Right ventricle myocardium superior (tissue), 1 donor: ENCODE measurements at regions not wholly inside any gene's neighbourhood (a gene's known extent, or its start where the extent isn't known, plus 50 kb on each side); places are given as distances from the start of the nearest gene placed in this dataset.

Experiments
- ATAC-seq: fragments of 200-7000 bp; cut with Tn5 transposase; one replicate; pipeline ENCODE4 v1.9.1; 2020; ENCODE audit warnings: mild to moderate bottlenecking; ENCODE audit not compliant: poor library complexity
- DNase-seq: peaks from one replicate; pipeline ENCODE4 v3.0.0-alpha.2; 2020
- intact Hi-C: fragments of 100-400 bp; cut with DNase I; formaldehyde crosslinking; loops from one replicate; pipeline ENCODE4 v1.11.2; 2022
- donor health status: DM: no; HTN: yes; CAD: no; lungs with severe emphysema.

DNA sequence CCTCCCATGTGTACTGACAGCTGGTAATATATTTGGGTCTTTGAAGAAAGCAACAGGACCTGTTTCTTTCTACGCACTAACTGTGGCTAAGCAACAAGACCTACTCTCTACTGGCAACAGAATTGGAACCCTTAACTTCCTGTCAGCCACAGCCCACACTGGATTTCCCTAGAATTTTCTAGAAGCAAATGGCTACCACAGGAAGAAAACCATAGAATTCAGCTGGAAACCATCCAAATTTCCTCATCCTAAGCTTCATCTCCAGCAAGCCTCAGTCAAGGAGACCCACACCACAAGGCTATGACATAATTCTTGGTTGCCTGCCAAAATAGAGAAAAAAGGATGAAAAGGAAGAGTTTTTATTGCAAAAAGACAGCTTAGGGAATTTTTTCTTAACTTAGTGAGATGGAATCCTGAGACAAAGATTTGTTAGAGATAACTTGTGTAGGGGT, 171.8 kb upstream of the TNC start:
- ATAC-seq (peak; percentile 45), DNase-seq (no peak)
- intact Hi-C loops: no loop called here

DNA sequence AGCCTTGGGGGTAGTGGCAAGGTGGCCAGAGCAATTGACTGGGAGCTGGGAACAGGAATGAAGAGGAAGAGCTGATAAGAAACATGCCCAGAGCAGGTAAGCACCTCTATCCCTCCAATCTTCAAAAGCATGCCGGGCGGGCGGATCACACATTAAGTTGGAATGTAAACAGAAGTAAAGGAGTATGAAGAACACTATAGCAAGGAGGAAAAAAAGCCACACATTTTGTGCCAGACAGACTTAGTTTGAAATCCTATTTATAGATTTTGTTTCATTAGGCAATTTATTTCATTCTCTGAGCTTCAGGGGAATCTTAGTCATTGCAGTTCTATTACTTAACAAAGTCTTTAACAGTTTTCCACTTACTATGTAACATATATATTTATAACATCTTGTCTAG, 173.9 kb upstream of the TNC start:
- DNase-seq: no peak
- ATAC-seq: no peak
- intact Hi-C loops: no loop called here

DNA sequence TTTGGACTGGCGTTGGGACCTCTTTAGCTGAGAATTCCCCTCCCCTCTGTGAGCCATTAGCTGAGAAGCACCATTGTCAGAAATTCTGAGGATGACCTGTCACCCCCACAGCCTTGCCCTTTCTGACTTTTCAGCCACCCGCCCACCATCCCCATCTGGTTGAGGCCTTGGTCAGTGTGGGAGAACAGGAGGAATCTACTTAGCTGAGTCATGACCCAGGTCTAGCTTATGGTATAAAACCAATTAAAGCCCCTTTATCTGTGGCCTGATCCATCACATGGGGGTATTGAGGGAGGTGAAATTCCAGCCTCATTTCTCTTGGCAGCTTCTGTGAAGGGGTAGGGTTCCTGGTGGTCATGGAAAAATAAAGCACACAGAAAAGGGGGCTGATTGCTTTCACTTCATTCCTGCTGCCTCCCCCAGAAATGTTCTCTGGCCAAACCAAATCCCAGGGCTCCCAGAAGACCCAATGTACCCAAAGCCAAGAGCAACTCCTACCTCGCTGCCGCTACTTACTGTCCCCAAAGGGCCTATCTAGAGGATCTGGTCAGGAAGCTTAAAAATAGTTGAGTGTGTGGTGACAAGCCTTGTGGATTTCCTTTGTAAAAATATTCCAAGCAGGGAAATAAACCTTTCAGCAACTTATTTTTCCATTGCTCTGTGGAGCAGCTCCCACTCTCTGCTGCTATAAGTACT, 174.8 kb upstream of the TNC start:
- no peak for DNase-seq
- intact Hi-C loops: no loop called here
- ATAC-seq: no peak

DNA sequence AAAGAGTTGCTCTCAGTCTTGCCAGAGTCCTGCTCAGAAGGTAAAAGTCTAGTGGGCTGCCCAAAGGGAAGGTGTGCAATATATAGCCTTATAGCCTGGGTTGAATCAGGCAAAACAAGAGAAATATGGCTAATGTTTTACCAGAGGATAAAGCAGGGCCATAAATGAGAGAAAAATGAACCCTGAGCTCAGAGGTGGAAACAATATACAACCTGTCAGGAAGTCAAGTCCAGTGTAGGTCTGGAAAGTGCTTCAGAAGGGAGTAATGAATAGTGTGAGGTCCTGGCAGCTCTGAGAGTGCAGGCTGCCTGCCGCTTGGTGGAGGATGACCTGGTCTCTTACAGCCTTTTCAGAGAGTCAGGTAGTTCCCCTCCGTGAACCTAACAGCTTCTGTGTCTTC, 177.8 kb upstream of the TNC start:
- intact Hi-C loops: no loop called here
- ATAC-seq (no peak), DNase-seq (no peak)

DNA sequence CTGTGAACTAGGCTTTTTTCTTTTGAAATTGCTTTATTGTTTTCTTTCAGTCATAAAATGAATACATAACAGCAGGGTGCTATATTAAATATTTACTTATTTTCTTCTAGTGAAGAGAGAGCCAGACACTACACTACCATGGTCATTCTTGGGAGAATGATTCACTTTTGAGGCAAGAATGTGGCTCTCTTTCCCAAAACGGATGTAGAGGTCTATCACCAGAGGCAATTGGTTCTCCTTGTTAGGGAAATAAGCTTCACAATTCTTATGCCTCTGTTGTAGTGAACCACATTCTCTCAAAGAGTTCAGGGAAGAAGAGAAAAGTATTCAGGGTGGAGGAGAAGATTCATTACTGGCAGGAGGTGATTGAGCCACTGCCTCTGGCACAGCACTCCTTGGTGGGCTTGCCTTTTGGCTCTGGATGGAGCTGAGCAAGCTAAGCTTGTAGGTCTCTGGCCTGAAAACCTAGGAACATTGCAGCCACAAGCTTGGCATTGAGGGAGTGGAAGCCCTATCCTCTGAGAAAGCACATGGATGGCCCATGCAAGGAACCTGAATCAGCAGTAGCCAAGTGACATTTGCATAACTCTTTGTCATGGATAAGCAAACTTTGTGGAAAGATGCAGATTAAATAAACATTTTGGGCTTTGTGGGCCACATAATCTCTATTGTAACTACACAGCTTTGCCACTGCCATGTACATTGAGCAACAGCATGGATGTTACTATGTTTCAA, 179.0 kb upstream of the TNC start:
- intact Hi-C loops: no loop called here

DNA sequence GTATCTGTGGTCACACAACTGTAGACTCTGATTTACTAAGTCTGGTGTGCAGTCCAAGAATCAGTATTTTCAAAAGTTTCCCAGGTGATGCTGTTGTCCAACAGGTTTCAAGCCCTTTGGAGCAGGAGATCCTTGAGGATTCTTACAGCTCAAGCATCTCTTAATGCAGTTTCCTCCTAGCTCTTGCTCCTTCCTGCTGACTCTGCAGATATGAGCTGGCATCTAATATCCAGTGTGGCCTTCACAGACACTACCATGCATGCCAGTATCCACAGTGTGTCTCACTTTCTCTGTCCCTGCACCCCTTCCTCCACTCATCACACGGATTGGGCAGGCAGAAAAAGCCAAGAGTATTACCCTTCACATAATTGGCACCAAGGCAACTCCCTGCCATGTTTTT, 182.2 kb upstream of the TNC start:
- intact Hi-C loops: no loop called here
- ATAC-seq (no peak), DNase-seq (no peak)

More for the DNA sequence above, 179.0 kb upstream of the TNC start:
- no peak for ATAC-seq
- DNase-seq: no peak

DNA sequence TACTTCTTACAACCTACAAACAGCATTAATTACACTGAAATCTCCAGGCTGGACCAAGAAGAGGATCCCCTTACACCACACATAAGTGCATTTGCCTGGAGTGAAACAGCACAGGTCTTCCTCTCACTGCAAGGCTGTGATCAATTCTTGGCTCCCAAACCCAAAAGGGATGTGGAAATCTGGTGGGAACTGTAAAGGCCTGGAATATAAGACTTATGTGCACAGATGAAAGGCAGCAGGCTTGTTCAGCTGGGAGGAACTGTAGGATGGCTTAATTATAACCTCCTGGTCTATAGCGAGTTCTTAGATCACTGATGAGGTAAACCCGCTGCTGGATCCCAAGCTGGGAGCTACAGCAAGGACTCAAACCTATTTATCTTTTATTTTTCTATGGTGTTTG, 182.9 kb upstream of the TNC start:
- no peak for DNase-seq
- no peak for ATAC-seq
- intact Hi-C loops: no loop called here

DNA sequence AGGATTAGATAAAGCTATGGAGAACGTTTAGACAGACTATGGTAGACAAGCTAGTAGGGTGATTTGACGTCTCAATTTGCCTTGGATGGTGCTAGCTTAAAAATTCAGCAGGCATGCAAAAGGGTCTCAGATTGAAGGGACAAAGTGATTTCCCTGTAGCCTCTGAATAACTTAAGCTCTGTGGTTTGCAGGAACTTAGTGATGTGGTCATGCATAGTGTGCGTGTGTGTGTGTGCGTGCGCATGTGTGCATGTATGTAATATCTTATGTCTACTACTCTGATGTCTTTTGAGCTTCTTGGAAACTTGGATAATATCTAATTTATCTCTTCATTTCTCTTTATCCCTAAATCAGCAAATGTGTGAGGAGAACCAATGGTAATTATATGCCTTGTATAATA, 183.6 kb upstream of the TNC start:
- DNase-seq: no peak
- ATAC-seq: no peak
- intact Hi-C loops: no loop called here

DNA sequence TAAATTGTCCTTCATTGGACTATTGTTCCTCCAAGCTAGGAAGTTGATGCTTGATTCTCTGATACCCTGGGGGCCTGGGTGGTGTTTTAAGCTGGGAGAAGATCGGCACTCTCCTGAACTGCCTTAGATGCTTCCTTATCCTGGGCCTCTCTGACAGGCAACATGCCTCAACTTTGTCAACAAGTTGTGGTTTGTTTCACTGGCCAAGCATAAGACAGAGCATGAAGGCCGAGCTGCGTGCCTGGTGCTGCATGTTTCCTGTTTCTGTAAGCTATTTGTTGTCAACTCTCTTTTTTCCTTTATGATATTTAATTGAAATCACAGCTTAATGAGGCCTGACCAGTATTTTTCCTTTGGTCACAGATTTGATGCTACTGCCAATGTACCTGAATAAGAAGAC, 187.6 kb upstream of the TNC start:
- no peak for DNase-seq
- ATAC-seq: no peak
- intact Hi-C loops: no loop called here

DNA sequence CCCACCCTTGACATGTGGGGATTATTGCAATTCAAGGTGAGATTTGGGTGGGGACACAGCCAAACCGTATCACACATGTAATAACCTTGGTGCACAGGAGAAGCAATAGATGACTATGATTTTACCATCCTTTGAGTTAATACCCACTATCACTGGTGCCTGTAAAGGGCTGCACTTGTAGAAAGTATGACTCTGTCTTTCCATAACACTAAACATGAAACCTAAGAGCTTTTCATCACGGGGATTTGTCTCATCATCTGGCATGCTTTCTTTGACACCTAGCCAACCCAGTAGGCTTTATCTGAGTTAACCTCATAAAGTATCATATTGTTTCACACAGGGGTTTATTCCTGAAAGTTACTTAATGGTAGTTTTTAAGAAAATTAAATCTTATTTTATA, 188.9 kb upstream of the TNC start:
- intact Hi-C loops: no loop called here
- DNase-seq (no peak), ATAC-seq (no peak)

DNA sequence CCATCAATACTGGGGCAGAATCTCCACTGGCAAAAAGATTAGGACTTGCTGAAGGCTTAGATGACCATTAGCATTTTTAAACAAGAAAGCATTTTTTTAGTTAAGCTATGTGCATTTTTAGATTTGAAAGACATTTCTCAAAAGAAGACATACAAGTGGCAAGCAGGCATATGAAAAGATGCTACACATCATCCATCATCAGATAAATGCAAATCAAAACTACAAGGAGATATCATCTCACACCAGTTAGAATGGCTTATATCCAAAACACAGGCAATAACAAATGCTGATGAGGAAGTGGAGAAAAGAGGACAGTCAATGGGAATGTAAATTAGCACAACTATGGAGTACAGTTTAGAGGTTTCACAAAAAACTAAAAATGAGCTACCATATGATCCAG, 195.6 kb upstream of the TNC start:
- intact Hi-C loops: no loop called here
- ATAC-seq: no peak
- no peak for DNase-seq

DNA sequence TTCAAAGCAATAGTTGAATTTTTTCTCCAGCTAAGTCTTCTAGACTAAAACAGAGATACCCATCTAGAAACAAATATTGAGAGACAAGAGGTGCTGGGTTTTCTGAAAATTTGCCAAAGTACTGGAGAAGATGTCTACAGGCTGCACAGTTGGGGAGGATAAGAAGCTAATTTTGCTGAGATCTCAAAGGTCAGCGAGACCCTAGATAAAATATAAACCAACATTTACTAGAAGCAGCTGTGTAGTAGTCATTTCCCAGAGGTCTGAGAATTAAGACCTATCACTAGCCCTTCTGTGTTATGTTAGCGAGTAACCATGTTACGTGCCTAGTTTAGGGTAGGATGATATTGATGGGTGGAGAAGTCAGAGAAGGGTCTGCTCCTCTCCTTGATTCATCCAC, 208.5 kb upstream of the TNC start:
- ATAC-seq (no peak), DNase-seq (no peak)
- intact Hi-C loops: no loop called here

DNA sequence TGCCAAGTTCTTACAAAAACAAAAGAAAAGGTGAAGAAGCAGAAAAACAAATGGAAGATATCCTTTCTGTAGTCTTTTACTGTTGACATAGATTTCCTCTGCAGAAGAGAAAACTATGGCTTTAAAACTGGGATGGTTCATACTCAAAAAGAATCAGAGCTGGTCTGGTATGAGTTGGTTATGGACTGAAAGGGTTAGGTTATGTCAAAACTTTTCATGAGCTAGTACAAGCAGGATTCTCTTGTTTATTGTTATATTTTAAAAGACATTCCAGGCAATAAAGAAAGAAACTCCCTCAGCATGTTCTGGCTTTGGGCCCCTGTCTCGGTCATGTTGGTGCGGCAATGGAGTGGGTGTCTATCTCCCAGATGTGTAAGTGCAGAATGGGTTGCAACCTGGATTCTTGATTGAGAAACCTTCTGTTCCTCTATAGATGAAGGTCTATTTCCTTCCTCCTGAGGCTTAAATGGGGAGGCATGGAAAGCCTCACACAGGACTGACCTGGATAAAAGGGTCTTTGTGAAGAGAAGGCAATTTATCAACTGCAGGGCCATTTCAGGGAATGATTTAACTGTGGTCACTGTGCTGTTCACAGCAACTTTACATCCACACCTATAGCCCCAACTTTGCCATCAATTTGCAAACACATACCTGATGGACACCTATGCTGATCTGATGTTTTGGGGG, 209.6 kb upstream of the TNC start:
- ATAC-seq (no peak), DNase-seq (no peak)
- intact Hi-C loops: no loop called here

DNA sequence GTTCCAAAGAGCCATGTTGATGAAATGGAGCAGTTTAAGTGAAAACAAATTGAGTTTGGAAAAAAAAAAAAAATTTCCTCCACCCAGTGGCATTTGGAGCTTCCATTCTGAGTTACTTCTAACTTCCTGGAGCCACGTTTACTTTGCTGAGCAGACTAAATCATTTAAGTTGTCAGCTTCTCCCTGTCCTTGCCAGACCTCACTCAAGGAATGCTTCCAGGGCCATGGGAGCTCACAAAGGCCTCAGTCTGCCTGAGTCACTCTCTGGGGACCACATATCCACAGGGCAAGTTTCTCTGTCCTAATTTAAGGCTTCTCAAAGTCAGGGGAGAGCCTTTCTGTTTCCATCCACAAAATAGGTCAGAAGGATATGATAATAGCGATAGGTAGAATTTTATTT, 210.3 kb upstream of the TNC start:
- ATAC-seq: peak; percentile 53
- intact Hi-C loops: no loop called here

DNA sequence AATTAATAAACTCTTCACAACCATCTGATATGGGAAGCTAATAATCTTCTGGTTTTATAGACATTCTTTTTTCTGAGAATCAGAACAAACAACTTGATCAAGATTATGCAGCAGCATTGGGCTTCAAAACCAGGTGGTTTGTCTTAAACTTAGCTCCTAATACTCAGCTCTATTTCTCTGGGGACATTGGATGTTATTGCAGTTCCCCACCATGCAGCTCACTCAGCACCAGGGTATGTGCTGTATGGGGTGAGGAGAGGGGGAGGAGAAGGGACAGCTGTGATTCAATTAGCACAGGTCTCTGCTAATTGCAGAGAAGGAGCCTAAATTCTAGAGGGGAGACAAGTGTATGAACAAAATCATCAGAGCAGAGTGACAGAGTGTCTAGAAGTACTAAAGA, 210.7 kb upstream of the TNC start:
- ATAC-seq (no peak), DNase-seq (no peak)
- intact Hi-C loops: no loop called here

More for the DNA sequence above, 210.3 kb upstream of the TNC start:
- no peak for DNase-seq

DNA sequence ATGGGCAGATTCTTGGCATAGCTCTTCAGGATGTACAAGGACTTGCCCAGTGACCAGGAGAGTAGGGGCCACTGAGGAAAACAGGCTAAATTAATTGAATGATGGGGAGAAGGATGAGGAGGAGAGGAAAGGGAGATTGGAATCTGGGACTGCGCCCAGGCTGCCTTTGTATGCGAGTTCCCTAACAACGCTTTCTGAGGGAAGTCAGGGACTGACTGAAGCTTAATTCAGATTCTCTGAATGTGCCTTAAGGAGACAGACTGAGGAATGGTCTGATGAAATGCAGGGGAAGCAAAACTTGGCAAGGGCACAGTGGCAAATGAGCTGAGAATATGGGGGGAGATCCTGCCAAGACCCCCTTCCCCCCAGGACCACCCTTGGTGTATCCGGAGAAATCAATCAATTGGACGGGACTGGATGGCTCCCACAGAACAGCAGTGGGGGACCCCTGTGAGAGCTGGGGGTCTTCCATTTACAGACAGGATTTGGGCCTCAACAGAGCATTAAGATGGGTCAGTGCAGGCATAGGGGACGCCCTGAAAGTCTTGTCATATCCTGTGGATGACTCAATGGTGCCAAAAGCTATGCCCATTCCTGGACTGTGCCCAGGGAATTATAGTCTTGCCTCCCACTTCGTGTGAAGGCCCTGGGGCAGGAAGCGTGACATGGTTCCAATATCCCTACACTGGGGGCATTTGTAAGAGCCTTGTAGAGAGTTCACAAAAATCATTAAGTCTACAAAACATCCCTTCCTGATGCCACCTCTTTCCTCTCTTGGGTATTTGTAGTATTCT, 215.5 kb upstream of the TNC start:
- ATAC-seq (no peak), DNase-seq (no peak)
- intact Hi-C loops: no loop called here

DNA sequence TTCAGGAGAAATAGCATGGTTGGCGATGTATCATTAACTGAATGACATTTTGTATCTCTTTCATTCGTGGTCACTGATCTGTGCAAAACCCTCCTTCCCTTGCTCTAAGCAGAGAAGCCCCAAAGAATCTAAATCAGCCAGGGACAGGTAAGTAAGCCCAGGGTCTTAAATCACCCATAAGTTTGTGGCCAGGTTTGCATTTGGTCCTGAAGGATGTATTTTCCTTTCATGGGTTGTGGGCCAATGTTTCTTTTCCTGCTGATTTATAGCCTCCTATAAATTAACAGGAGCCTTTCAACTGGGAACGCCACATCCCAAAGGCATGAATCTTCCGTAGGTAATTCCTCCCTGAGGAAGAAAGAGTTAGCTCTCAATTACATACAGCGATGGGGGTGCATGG, 217.5 kb upstream of the TNC start:
- DNase-seq (no peak), ATAC-seq (no peak)
- intact Hi-C loops: no loop called here

DNA sequence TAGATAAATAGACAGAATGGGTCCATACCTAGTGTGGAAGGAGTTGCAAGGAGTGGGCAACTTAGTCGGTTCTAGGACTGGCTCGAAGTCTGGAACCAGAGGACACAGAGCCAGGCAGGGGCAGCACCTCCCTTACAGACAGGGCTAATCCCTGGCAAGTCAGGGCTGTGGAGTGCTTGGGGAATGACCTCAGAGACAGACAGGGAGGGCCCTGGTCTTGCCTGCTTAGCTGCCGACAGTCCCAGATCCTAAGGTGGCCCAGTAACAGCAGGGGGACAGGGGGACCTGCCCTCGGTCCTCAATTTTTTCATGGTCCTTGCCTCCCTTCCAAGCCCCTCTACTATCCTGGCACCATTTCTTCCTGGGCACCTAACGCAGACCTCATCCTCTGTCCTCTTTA, 222.4 kb upstream of the TNC start:
- ATAC-seq (no peak), DNase-seq (no peak)
- intact Hi-C loops: no loop called here

DNA sequence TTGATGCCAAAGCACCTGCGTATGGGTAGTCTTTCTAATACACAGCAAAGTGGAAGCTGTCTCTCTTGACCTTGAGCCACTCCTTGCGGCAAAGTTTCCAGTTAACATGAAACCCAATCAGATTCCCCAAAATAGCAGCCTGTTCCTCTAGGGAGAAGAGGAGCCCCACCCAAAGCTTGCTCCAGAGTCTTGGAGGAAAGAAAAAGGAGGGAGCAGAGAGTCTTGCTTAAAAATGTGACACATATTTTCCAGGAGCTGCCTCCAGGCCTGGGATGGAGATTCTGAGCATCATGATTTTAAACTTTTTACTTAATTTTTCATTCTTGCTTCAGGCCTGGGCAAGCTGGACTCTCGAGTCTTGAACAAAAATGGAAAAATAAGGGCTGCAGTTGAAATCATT, 223.5 kb upstream of the TNC start:
- peak; percentile 29 for ATAC-seq

More for the DNA sequence above, 223.5 kb upstream of the TNC start:
- DNase-seq: no peak
- intact Hi-C loops: no loop called here
